Loucy (cell line): ENCODE measurements at regions not wholly inside any gene's neighbourhood (a gene's known extent, or its start where the extent isn't known, plus 50 kb on each side); places are given as distances from the start of the nearest gene placed in this dataset.

Source experiments
- CTCF ChIP-seq: fragments of 200-600 bp; sonication (generic); conservative IDR thresholded peaks from 2 replicates; pipeline ENCODE4 v1.5.1; 2014; ENCODE audit warnings: mild to moderate bottlenecking, antibody characterized with exemption, low read length
- EZH2phosphoT487 ChIP-seq: fragments of 200-600 bp; IDR thresholded peaks from 2 replicates; pipeline ENCODE4 v1.6.1; 2018; ENCODE audit warnings: antibody characterized with exemption, mild to moderate bottlenecking, moderate library complexity, borderline replicate concordance

DNA sequence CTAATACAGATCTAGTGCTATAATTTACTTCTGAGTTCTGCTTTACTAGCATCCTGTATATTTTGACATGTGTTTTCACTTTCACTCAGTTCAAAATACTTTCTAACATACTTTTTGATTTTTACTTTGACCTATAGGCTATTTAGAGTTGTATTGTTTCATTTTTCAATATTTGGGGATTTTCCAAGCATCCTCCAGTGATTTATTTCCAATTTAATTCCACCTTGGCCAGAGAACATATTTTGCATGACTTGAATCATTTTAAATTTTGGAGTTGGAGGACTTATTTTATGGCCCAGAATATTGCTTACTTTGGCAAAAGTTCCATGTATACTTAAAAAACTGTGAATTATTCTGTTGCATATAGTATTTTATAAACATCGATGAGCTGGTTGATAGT, 1215.6 kb upstream of the MAP3K7 start:
- TF ChIP-seq CTCF (no peak), EZH2phosphoT487 (no peak)
